Common myeloid progenitor, CD34-positive (primary cell): ENCODE measurements at regions not wholly inside any gene's neighbourhood (a gene's known extent, or its start where the extent isn't known, plus 50 kb on each side); places are given as distances from the start of the nearest gene placed in this dataset.
A peak's percentile ranks its signal among the peaks of the same experiment; 100 is the strongest.

ENCODE experiments used
- CTCF ChIA-PET: fragments of 350-600 bp; sonication (Branson Sonifier 250); formaldehyde crosslinking; loops from one replicate; lab custom pipeline; 2021; ENCODE audit warnings: antibody characterized with exemption; lab: Charles Lee
- POLR2A ChIA-PET: fragments of 350-600 bp; sonication (Branson Sonifier 250); formaldehyde crosslinking; loops from one replicate; lab custom pipeline; 2021; ENCODE audit warnings: antibody characterized with exemption; lab: Charles Lee
- DNase-seq, 3 donors: peaks; one replicate each; pipeline versions ENCODE4 v3.0.0 to v3.0.0-alpha.2; 2013
- H3K27ac ChIP-seq, 2 experiments: 1 replicate in 1 of 2; 2 replicates in 1 of 2; pipeline ENCODE4 v1.7.0; 2013; ENCODE audit warnings: inconsistent platforms in 2 of 2, low read length in 2 of 2, mild to moderate bottlenecking in 2 of 2, low read depth in 1 of 2, moderate library complexity in 1 of 2; ENCODE audit not compliant: severe bottlenecking in 2 of 2, insufficient read depth in 1 of 2, poor library complexity in 1 of 2
- H3K27me3 ChIP-seq, 5 experiments: replicated peaks in 2 of 5; 1 replicate in 3 of 5; 2 replicates in 2 of 5; pipeline versions ENCODE4 v1.6.1 to v1.7.0; 2013; ENCODE audit warnings: low read length in 4 of 5, mild to moderate bottlenecking in 2 of 5, moderate library complexity in 2 of 5, inconsistent platforms in 1 of 5; ENCODE audit not compliant: insufficient read depth in 5 of 5, control insufficient read depth in 4 of 5
- H3K36me3 ChIP-seq, 4 experiments: 1 replicate in 2 of 4; 2 replicates in 2 of 4; pipeline versions ENCODE4 v1.6.1 to v1.7.0; 2013; ENCODE audit warnings: low read length in 3 of 4, control low read depth in 1 of 4, mild to moderate bottlenecking in 1 of 4; ENCODE audit not compliant: control insufficient read depth in 4 of 4, insufficient read depth in 4 of 4
- H3K4me1 ChIP-seq, 4 experiments: 1 replicate in 3 of 4; 2 replicates in 1 of 4; pipeline versions ENCODE4 v1.6.1 to v1.7.1; 2013; ENCODE audit warnings: low read length in 3 of 4, mild to moderate bottlenecking in 3 of 4, control low read depth in 1 of 4, inconsistent platforms in 1 of 4, moderate library complexity in 1 of 4; ENCODE audit not compliant: control insufficient read depth in 4 of 4, insufficient read depth in 4 of 4; ENCODE audit errors: control extremely low read depth in 1 of 4
- H3K4me3 ChIP-seq, 7 experiments: 1 replicate in 4 of 7; 2 replicates in 3 of 7; pipeline versions ENCODE4 v1.5.1 to v1.7.0; 2013; ENCODE audit warnings: mild to moderate bottlenecking in 7 of 7, low read length in 6 of 7, moderate library complexity in 6 of 7, inconsistent platforms in 2 of 7, low read depth in 2 of 7, control low read depth in 1 of 7; ENCODE audit not compliant: insufficient read depth in 4 of 7, control insufficient read depth in 1 of 7; ENCODE audit errors: extremely low read depth in 1 of 7
- H3K9me3 ChIP-seq, 5 experiments: 1 replicate in 4 of 5; 2 replicates in 1 of 5; pipeline versions ENCODE4 v1.6.1 to v1.7.1; 2013; ENCODE audit warnings: low read length in 4 of 5, mild to moderate bottlenecking in 2 of 5, inconsistent platforms in 1 of 5, low read depth in 1 of 5, moderate library complexity in 1 of 5; ENCODE audit not compliant: control insufficient read depth in 4 of 5, insufficient read depth in 2 of 5; ENCODE audit errors: control extremely low read depth in 1 of 5
- WGBS: methylation state at CpG from one replicate; pipeline ENCODE4 v1.1.5; 2013; ENCODE audit not compliant: insufficient coverage; 5-methylcytosine and 5-hydroxymethylcytosine counted together

- peaks cover 0 to 5% (median 0%) of the 10 kb centered on the region in 5 experiments for H3K27me3 ChIP-seq
Measured at GRCh38 chr4:173763389-173763788, 233.4 kb upstream of the HAND2 start.

GRCh38 chr4:173761938-173762337, 231.9 kb upstream of the HAND2 start:
- WGBS: 87% methylated on average over 4 of the region's 5 CpGs
- Histone ChIP-seq H3K4me1 (no peaks in the 10 kb centered on the region), H3K27me3 (peaks cover 0 to 5% (median 0%) of the 10 kb centered on the region in 5 experiments), H3K36me3 (no peaks in the 10 kb centered on the region), H3K9me3 (no peaks in the 10 kb centered on the region), H3K27ac (no peak overlapping the region), H3K4me3 (no peak overlapping the region)
- ChIA-PET POLR2A (no interaction called here), CTCF (no interaction called here)
- DNase-seq: no peak

More at GRCh38 chr4:173763389-173763788, 233.4 kb upstream of the HAND2 start:
- no peak for DNase-seq
- WGBS: 100% methylated on average over 2 of the region's 4 CpGs
- Histone ChIP-seq H3K36me3 (no peaks in the 10 kb centered on the region), H3K9me3 (no peaks in the 10 kb centered on the region), H3K4me3 (no peak overlapping the region), H3K27ac (no peak overlapping the region), H3K4me1 (no peaks in the 10 kb centered on the region)
- ChIA-PET CTCF (no interaction called here), POLR2A (no interaction called here)

DNA sequence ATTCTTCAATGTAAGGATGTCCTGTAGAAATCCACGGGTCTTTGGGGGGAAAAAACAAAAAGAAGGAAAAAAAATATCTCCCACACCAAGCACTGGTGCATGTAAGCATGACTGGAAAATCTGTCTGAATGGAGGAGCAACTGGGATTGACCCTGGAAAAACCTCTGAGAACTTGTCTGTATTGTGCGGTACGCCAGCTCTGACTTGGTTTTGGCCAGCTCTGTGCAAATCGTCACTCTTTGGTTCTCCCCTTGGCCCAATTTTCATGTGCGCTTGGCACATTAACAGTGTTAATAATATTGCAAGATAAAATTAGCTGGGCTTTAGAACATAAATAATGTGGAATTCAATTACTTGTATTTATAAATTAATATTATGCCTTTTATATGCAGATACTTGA, 231.2 kb upstream of the HAND2 start:
- WGBS: 60% methylated on average over 1 of the region's 5 CpGs
- no peak for DNase-seq
- Histone ChIP-seq H3K4me1 (no peaks in the 10 kb centered on the region), H3K27ac (no peak overlapping the region), H3K36me3 (no peaks in the 10 kb centered on the region), H3K4me3 (no peak overlapping the region), H3K9me3 (no peaks in the 10 kb centered on the region), H3K27me3 (peaks cover 0 to 5% (median 0%) of the 10 kb centered on the region in 5 experiments)
- ChIA-PET CTCF (no interaction called here), POLR2A (no interaction called here)

GRCh38 chr4:173758132-173758531, 228.1 kb upstream of the HAND2 start:
- no peaks in the 10 kb centered on the region for H3K36me3 ChIP-seq
- no peak overlapping the region for H3K4me3 ChIP-seq
- H3K27me3 ChIP-seq: peaks cover 0 to 3% (median 0%) of the 10 kb centered on the region in 5 experiments
- WGBS: no CpG with 5 or more reads among the region's 1 CpG
- CTCF ChIA-PET: interaction anchor here (0.6 kb wide), 1 partner anchor 108 kb away, joined by 3 read pairs; no protein-coding TSS in a partner anchor
- no peaks in the 10 kb centered on the region for H3K9me3 ChIP-seq
- POLR2A ChIA-PET: no interaction called here
- H3K4me1 ChIP-seq: no peaks in the 10 kb centered on the region
- no peak for DNase-seq
- H3K27ac ChIP-seq: no peak overlapping the region

DNA sequence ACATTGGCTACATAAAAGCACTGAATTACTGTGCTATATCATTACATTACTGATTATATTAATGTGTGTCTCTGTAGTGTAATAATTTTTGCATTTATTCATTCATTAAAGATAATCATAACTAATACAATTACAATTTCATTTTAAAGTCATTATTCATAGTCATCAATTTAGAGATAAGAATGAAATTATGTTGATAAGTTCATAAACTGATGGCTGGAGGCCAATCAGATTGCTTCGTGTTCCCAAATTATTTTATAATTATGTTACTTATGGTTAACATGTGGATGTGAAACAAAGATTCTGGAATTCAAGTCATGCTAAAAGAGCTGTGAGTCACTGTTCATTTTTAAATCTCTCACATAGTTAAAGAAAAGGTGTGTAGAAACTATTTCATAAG, 223.4 kb upstream of the HAND2 start:
- no CpG with 5 or more reads among the region's 1 CpG for WGBS
- ChIA-PET CTCF (no interaction called here), POLR2A (no interaction called here)
- Histone ChIP-seq H3K9me3 (no peaks in the 10 kb centered on the region), H3K4me3 (no peak overlapping the region), H3K36me3 (no peaks in the 10 kb centered on the region), H3K4me1 (no peaks in the 10 kb centered on the region), H3K27ac (no peak overlapping the region), H3K27me3 (peaks cover 0 to 2% (median 0%) of the 10 kb centered on the region in 5 experiments)
- DNase-seq: no peak

GRCh38 chr4:173752610-173753230, 222.7 kb upstream of the HAND2 start:
- Histone ChIP-seq H3K4me3 (no peak overlapping the region), H3K27ac (no peak overlapping the region), H3K36me3 (no peaks in the 10 kb centered on the region), H3K27me3 (peaks cover 0 to 2% (median 0%) of the 10 kb centered on the region in 5 experiments), H3K9me3 (no peaks in the 10 kb centered on the region), H3K4me1 (no peaks in the 10 kb centered on the region)
- POLR2A ChIA-PET: no interaction called here
- 78% methylated on average over 4 of the region's 7 CpGs for WGBS
- CTCF ChIA-PET: no interaction called here
- DNase-seq: peak; percentile 8 to 33 (median 26)

GRCh38 chr4:173748353-173748752, 218.3 kb upstream of the HAND2 start:
- CTCF ChIA-PET: no interaction called here
- no peaks in the 10 kb centered on the region for H3K4me1 ChIP-seq
- peaks cover 0 to 5% (median 0%) of the 10 kb centered on the region in 5 experiments for H3K27me3 ChIP-seq
- POLR2A ChIA-PET: no interaction called here
- no peak overlapping the region for H3K4me3 ChIP-seq
- no peak overlapping the region for H3K27ac ChIP-seq
- H3K36me3 ChIP-seq: no peaks in the 10 kb centered on the region
- WGBS: no CpG with 5 or more reads among the region's 1 CpG
- no peak for DNase-seq
- H3K9me3 ChIP-seq: no peaks in the 10 kb centered on the region
